IPS DF 6.9 (cell line): ENCODE measurements at regions not wholly inside any gene's neighbourhood (a gene's known extent, or its start where the extent isn't known, plus 50 kb on each side); places are given as distances from the start of the nearest gene placed in this dataset.

ENCODE experiments used
- DNase-seq: peaks from one replicate; pipeline ENCODE4 v3.0.0-alpha.2; 2013; ENCODE audit warnings: low read depth, low spot score
- H3K27ac ChIP-seq: one replicate; pipeline ENCODE4 v1.5.1; 2013; ENCODE audit warnings: low read length, control low read depth
- H3K27me3 ChIP-seq: 2 replicates; pipeline ENCODE4 v1.6.1; 2013; ENCODE audit warnings: mild to moderate bottlenecking, low read length; ENCODE audit not compliant: control insufficient read depth, insufficient read depth
- H3K36me3 ChIP-seq: 2 replicates; pipeline ENCODE4 v1.6.1; 2013; ENCODE audit warnings: low read length; ENCODE audit not compliant: control insufficient read depth, insufficient read depth
- H3K4me1 ChIP-seq: 2 replicates; pipeline ENCODE4 v1.6.1; 2013; ENCODE audit warnings: low read length; ENCODE audit not compliant: control insufficient read depth, insufficient read depth
- H3K4me3 ChIP-seq: 2 replicates; pipeline ENCODE4 v1.5.1; 2013; ENCODE audit warnings: mild to moderate bottlenecking, low read length
- H3K9me3 ChIP-seq: 2 replicates; pipeline ENCODE4 v1.6.1; 2013; ENCODE audit warnings: low read length, inconsistent platforms; ENCODE audit not compliant: control insufficient read depth, insufficient read depth
- WGBS: extraction: QIAGEN DNeasy Blood & Tissue Kit; methylation state at CpG from one replicate; pipeline ENCODE4 v1.1.7; 2013; ENCODE audit warnings: mixed read lengths, missing lambda C conversion rate; ENCODE audit not compliant: insufficient read length, insufficient coverage; 5-methylcytosine and 5-hydroxymethylcytosine counted together

GRCh38 chr10:1928606-1929005 lies 191.3 kb upstream of the ADARB2 start:
- Histone ChIP-seq H3K4me3 (no peak overlapping the region), H3K9me3 (no peaks in the 10 kb centered on the region), H3K27ac (no peak overlapping the region), H3K36me3 (no peaks in the 10 kb centered on the region), H3K27me3 (no peaks in the 10 kb centered on the region), H3K4me1 (peaks cover 2% of the 10 kb centered on the region; the same call in 1 of the 2 replicates)
- WGBS, result no CpG with 5 or more reads among the region's 7 CpGs
- DNase-seq, result no peak

- no CpG with 5 or more reads among the region's 12 CpGs for WGBS
Measured at GRCh38 chr10:1923998-1924397, 186.7 kb upstream of the ADARB2 start.

GRCh38 chr10:1923586-1923985 lies 186.3 kb upstream of the ADARB2 start:
- Histone ChIP-seq H3K9me3 (no peaks in the 10 kb centered on the region), H3K27me3 (no peaks in the 10 kb centered on the region), H3K4me3 (no peak overlapping the region), H3K4me1 (peaks cover 2% of the 10 kb centered on the region; the same call in 1 of the 2 replicates), H3K36me3 (no peaks in the 10 kb centered on the region), H3K27ac (no peak overlapping the region)
- no CpG with 5 or more reads among the region's 8 CpGs for WGBS
- no peak for DNase-seq

More at GRCh38 chr10:1923998-1924397, 186.7 kb upstream of the ADARB2 start:
- Histone ChIP-seq H3K4me1 (peaks cover 2% of the 10 kb centered on the region; the same call in 1 of the 2 replicates), H3K9me3 (no peaks in the 10 kb centered on the region), H3K4me3 (no peak overlapping the region), H3K36me3 (no peaks in the 10 kb centered on the region), H3K27me3 (no peaks in the 10 kb centered on the region), H3K27ac (no peak overlapping the region)
- DNase-seq, result no peak

GRCh38 chr10:1920941-1921340 lies 183.6 kb upstream of the ADARB2 start:
- no peaks in the 10 kb centered on the region for H3K9me3 ChIP-seq
- H3K27me3 ChIP-seq, result no peaks in the 10 kb centered on the region
- H3K36me3 ChIP-seq, result no peaks in the 10 kb centered on the region
- no peak overlapping the region for H3K27ac ChIP-seq
- no CpG with 5 or more reads among the region's 4 CpGs for WGBS
- peaks cover 2% of the 10 kb centered on the region; the same call in 1 of the 2 replicates for H3K4me1 ChIP-seq
- H3K4me3 ChIP-seq, result no peak overlapping the region
- DNase-seq, result no peak

- H3K27me3 ChIP-seq, result no peaks in the 10 kb centered on the region
- no peaks in the 10 kb centered on the region for H3K9me3 ChIP-seq
- no CpG with 5 or more reads among the region's 4 CpGs for WGBS
Measured at GRCh38 chr10:1920127-1920526, 182.8 kb upstream of the ADARB2 start.

GRCh38 chr10:1911771-1912170 lies 174.4 kb upstream of the ADARB2 start:
- no peaks in the 10 kb centered on the region for H3K36me3 ChIP-seq
- DNase-seq, result no peak
- H3K9me3 ChIP-seq, result no peaks in the 10 kb centered on the region
- WGBS, result no CpG with 5 or more reads among the region's 3 CpGs
- H3K4me3 ChIP-seq, result no peak overlapping the region
- H3K27me3 ChIP-seq, result no peaks in the 10 kb centered on the region
- H3K4me1 ChIP-seq, result no peaks in the 10 kb centered on the region
- H3K27ac ChIP-seq, result no peak overlapping the region

More at GRCh38 chr10:1920127-1920526, 182.8 kb upstream of the ADARB2 start:
- Histone ChIP-seq H3K4me1 (peaks cover 2% of the 10 kb centered on the region; the same call in 1 of the 2 replicates), H3K4me3 (no peak overlapping the region), H3K36me3 (no peaks in the 10 kb centered on the region), H3K27ac (no peak overlapping the region)
- no peak for DNase-seq

GRCh38 chr10:1903982-1904381 lies 166.7 kb upstream of the ADARB2 start:
- Histone ChIP-seq H3K27ac (no peak overlapping the region), H3K4me1 (no peaks in the 10 kb centered on the region), H3K9me3 (peaks cover 2% of the 10 kb centered on the region; the same call in 1 of the 2 replicates), H3K27me3 (no peaks in the 10 kb centered on the region), H3K36me3 (no peaks in the 10 kb centered on the region), H3K4me3 (no peak overlapping the region)
- DNase-seq, result no peak
- no CpG with 5 or more reads among the region's 4 CpGs for WGBS

GRCh38 chr10:1896153-1896552 lies 158.8 kb upstream of the ADARB2 start:
- Histone ChIP-seq H3K4me3 (no peak overlapping the region), H3K27me3 (no peaks in the 10 kb centered on the region), H3K9me3 (peaks cover 2% of the 10 kb centered on the region; the same call in 1 of the 2 replicates), H3K36me3 (no peaks in the 10 kb centered on the region), H3K4me1 (no peaks in the 10 kb centered on the region), H3K27ac (no peak overlapping the region)
- no peak for DNase-seq
- no CpG with 5 or more reads among the region's 5 CpGs for WGBS

GRCh38 chr10:1895691-1896090 lies 158.4 kb upstream of the ADARB2 start:
- Histone ChIP-seq H3K4me3 (no peak overlapping the region), H3K27ac (no peak overlapping the region), H3K36me3 (no peaks in the 10 kb centered on the region), H3K9me3 (peaks cover 2% of the 10 kb centered on the region; the same call in 1 of the 2 replicates), H3K27me3 (no peaks in the 10 kb centered on the region), H3K4me1 (no peaks in the 10 kb centered on the region)
- DNase-seq, result no peak
- WGBS, result no CpG with 5 or more reads among the region's 9 CpGs

- Histone ChIP-seq H3K27ac (no peak overlapping the region), H3K4me1 (no peaks in the 10 kb centered on the region), H3K4me3 (no peak overlapping the region), H3K9me3 (peaks cover 2% of the 10 kb centered on the region; the same call in 1 of the 2 replicates), H3K36me3 (no peaks in the 10 kb centered on the region), H3K27me3 (no peaks in the 10 kb centered on the region)
- no peak for DNase-seq
- WGBS, result no CpG with 5 or more reads among the region's 4 CpGs
Measured at GRCh38 chr10:1894912-1895311, 157.6 kb upstream of the ADARB2 start.

GRCh38 chr10:1893941-1894340 lies 156.6 kb upstream of the ADARB2 start:
- H3K36me3 ChIP-seq, result no peaks in the 10 kb centered on the region
- DNase-seq, result no peak
- H3K27me3 ChIP-seq, result no peaks in the 10 kb centered on the region
- no peaks in the 10 kb centered on the region for H3K9me3 ChIP-seq
- no peak overlapping the region for H3K27ac ChIP-seq
- WGBS, result no CpG with 5 or more reads among the region's 9 CpGs
- no peak overlapping the region for H3K4me3 ChIP-seq
- no peaks in the 10 kb centered on the region for H3K4me1 ChIP-seq
